ENCODE measurements at regions not wholly inside any gene's neighbourhood (a gene's known extent, or its start where the extent isn't known, plus 50 kb on each side); places are given as distances from the start of the nearest gene placed in this dataset.
"Not testable (repeated sequence)": the region's sequence is repeated elsewhere in the genome, so short reads cannot be mapped to it uniquely, and the experiment has no call there.

GRCh38 chr15:24269166-24269571, 406.4 kb upstream of the NPAP1 start:
- no peaks in the 10 kb centered on the region for H3K9me3 Mint-ChIP-seq (ENCODE audit: low read depth, unreplicated experiment)
- H3K4me1 Mint-ChIP-seq (ENCODE audit: low read depth, unreplicated experiment), result no peaks in the 10 kb centered on the region
- no peak overlapping the region for H3K4me3 Mint-ChIP-seq (ENCODE audit: low read depth, unreplicated experiment)
- no peak for TF ChIP-seq CTCF (IDR thresholded peaks at IDR 0.05; ENCODE audit: unreplicated experiment)
- CTCF ChIA-PET, result no interaction called here
- intact Hi-C loops (cut with micrococcal nuclease; ENCODE audit: unreplicated experiment), result no loop called here
- no peak for DNase-seq
- BruUV-seq (replicated peaks), result no TSS peak
- no peaks in the 10 kb centered on the region for H3K36me3 Mint-ChIP-seq (ENCODE audit: insufficient read depth, unreplicated experiment)
- no peaks in the 10 kb centered on the region for H3K27me3 Mint-ChIP-seq (ENCODE audit: unreplicated experiment)
- no peak overlapping the region for H3K27ac Mint-ChIP-seq (ENCODE audit: unreplicated experiment)

- TF ChIP-seq CTCF (IDR thresholded peaks at IDR 0.05; ENCODE audit: unreplicated experiment), result no peak
- DNase-seq, result no peak
- intact Hi-C loops (cut with micrococcal nuclease; ENCODE audit: unreplicated experiment), result no loop called here
- no peaks in the 10 kb centered on the region for H3K4me1 Mint-ChIP-seq (ENCODE audit: low read depth, unreplicated experiment)
- no peak overlapping the region for H3K4me3 Mint-ChIP-seq (ENCODE audit: low read depth, unreplicated experiment)
- H3K9me3 Mint-ChIP-seq (ENCODE audit: low read depth, unreplicated experiment), result no peaks in the 10 kb centered on the region
- H3K36me3 Mint-ChIP-seq (ENCODE audit: insufficient read depth, unreplicated experiment), result no peaks in the 10 kb centered on the region
- BruUV-seq (replicated peaks), result no TSS peak
- CTCF ChIA-PET, result no interaction called here
- H3K27me3 Mint-ChIP-seq (ENCODE audit: unreplicated experiment), result no peaks in the 10 kb centered on the region
- H3K27ac Mint-ChIP-seq (ENCODE audit: unreplicated experiment), result no peak overlapping the region
Observed at GRCh38 chr15:24269923-24270322, 405.7 kb upstream of the NPAP1 start.

- H3K27me3 Mint-ChIP-seq (ENCODE audit: unreplicated experiment); DNase-seq; CTCF ChIA-PET; H3K27ac Mint-ChIP-seq (ENCODE audit: unreplicated experiment); H3K4me3 Mint-ChIP-seq (ENCODE audit: low read depth, unreplicated experiment); H3K4me1 Mint-ChIP-seq (ENCODE audit: low read depth, unreplicated experiment); BruUV-seq (replicated peaks); H3K36me3 Mint-ChIP-seq (ENCODE audit: insufficient read depth, unreplicated experiment); H3K9me3 Mint-ChIP-seq (ENCODE audit: low read depth, unreplicated experiment); intact Hi-C loops (cut with micrococcal nuclease; ENCODE audit: unreplicated experiment): not testable (repeated sequence)
Observed at GRCh38 chr15:24271496-24272244, 403.9 kb upstream of the NPAP1 start.

GRCh38 chr15:24292837-24293236, 382.7 kb upstream of the NPAP1 start:
- Mint-ChIP-seq H3K4me1 (ENCODE audit: low read depth, unreplicated experiment) (no peaks in the 10 kb centered on the region), H3K27ac (ENCODE audit: unreplicated experiment) (no peak overlapping the region), H3K36me3 (ENCODE audit: insufficient read depth, unreplicated experiment) (no peaks in the 10 kb centered on the region), H3K4me3 (ENCODE audit: low read depth, unreplicated experiment) (no peak overlapping the region), H3K9me3 (ENCODE audit: low read depth, unreplicated experiment) (no peaks in the 10 kb centered on the region), H3K27me3 (ENCODE audit: unreplicated experiment) (no peaks in the 10 kb centered on the region)
- TF ChIP-seq CTCF (IDR thresholded peaks at IDR 0.05; ENCODE audit: unreplicated experiment), result no peak
- no TSS peak for BruUV-seq (replicated peaks)
- CTCF ChIA-PET, result no interaction called here
- DNase-seq, result no peak
- intact Hi-C loops (cut with micrococcal nuclease; ENCODE audit: unreplicated experiment), result no loop called here

- BruUV-seq (replicated peaks); H3K36me3 Mint-ChIP-seq (ENCODE audit: insufficient read depth, unreplicated experiment); H3K4me1 Mint-ChIP-seq (ENCODE audit: low read depth, unreplicated experiment); H3K27ac Mint-ChIP-seq (ENCODE audit: unreplicated experiment); H3K9me3 Mint-ChIP-seq (ENCODE audit: low read depth, unreplicated experiment); intact Hi-C loops (cut with micrococcal nuclease; ENCODE audit: unreplicated experiment); H3K4me3 Mint-ChIP-seq (ENCODE audit: low read depth, unreplicated experiment); CTCF ChIA-PET; DNase-seq; H3K27me3 Mint-ChIP-seq (ENCODE audit: unreplicated experiment): not testable (repeated sequence)
Observed at GRCh38 chr15:24300804-24301368, 374.7 kb upstream of the NPAP1 start.

GRCh38 chr15:24301999-24302398, 373.6 kb upstream of the NPAP1 start:
- intact Hi-C loops (cut with micrococcal nuclease; ENCODE audit: unreplicated experiment); DNase-seq; H3K9me3 Mint-ChIP-seq (ENCODE audit: low read depth, unreplicated experiment); CTCF ChIA-PET; BruUV-seq (replicated peaks); H3K4me1 Mint-ChIP-seq (ENCODE audit: low read depth, unreplicated experiment); H3K4me3 Mint-ChIP-seq (ENCODE audit: low read depth, unreplicated experiment); H3K27me3 Mint-ChIP-seq (ENCODE audit: unreplicated experiment); H3K27ac Mint-ChIP-seq (ENCODE audit: unreplicated experiment); H3K36me3 Mint-ChIP-seq (ENCODE audit: insufficient read depth, unreplicated experiment): not testable (repeated sequence)

GRCh38 chr15:24304747-24305146, 370.8 kb upstream of the NPAP1 start:
- H3K27me3 Mint-ChIP-seq (ENCODE audit: unreplicated experiment); BruUV-seq (replicated peaks); H3K36me3 Mint-ChIP-seq (ENCODE audit: insufficient read depth, unreplicated experiment); DNase-seq; H3K4me3 Mint-ChIP-seq (ENCODE audit: low read depth, unreplicated experiment); H3K27ac Mint-ChIP-seq (ENCODE audit: unreplicated experiment); intact Hi-C loops (cut with micrococcal nuclease; ENCODE audit: unreplicated experiment); H3K4me1 Mint-ChIP-seq (ENCODE audit: low read depth, unreplicated experiment); H3K9me3 Mint-ChIP-seq (ENCODE audit: low read depth, unreplicated experiment); CTCF ChIA-PET: not testable (repeated sequence)

GRCh38 chr15:24305643-24306042, 369.9 kb upstream of the NPAP1 start:
- H3K9me3 Mint-ChIP-seq (ENCODE audit: low read depth, unreplicated experiment); H3K27me3 Mint-ChIP-seq (ENCODE audit: unreplicated experiment); H3K4me1 Mint-ChIP-seq (ENCODE audit: low read depth, unreplicated experiment); intact Hi-C loops (cut with micrococcal nuclease; ENCODE audit: unreplicated experiment); H3K4me3 Mint-ChIP-seq (ENCODE audit: low read depth, unreplicated experiment); H3K36me3 Mint-ChIP-seq (ENCODE audit: insufficient read depth, unreplicated experiment); CTCF ChIA-PET; H3K27ac Mint-ChIP-seq (ENCODE audit: unreplicated experiment); BruUV-seq (replicated peaks); DNase-seq: not testable (repeated sequence)

Data from Calu3 (cell line).